Keratinocyte (primary cell): ENCODE measurements at regions not wholly inside any gene's neighbourhood (a gene's known extent, or its start where the extent isn't known, plus 50 kb on each side); places are given as distances from the start of the nearest gene placed in this dataset.

Experiments used
- DNase-seq: peaks from one replicate; pipeline ENCODE4 v3.0.0-alpha.2; 2011; ENCODE audit warnings: low read depth, missing footprints, low spot score
- FAIRE-seq: peaks from 2 replicates; lab custom pipeline; 2011; peaks lifted over from hg19 to GRCh38; lab: Jason Lieb, UNC
- H2AFZ ChIP-seq: 2 replicates; pipeline ENCODE4 v1.6.0; 2012; ENCODE audit warnings: low read length, control low read depth, inconsistent platforms; ENCODE audit not compliant: control insufficient read depth
- H3K27ac ChIP-seq: 2 replicates; pipeline ENCODE4 v1.5.1; 2011; ENCODE audit warnings: low read length; ENCODE audit not compliant: control insufficient read depth, insufficient read depth
- H3K27me3 ChIP-seq: 3 replicates; pipeline ENCODE4 v1.6.0; 2011; ENCODE audit warnings: low read length; ENCODE audit not compliant: control insufficient read depth, insufficient read depth; ENCODE audit errors: extremely low read depth
- H3K36me3 ChIP-seq, 2 experiments: 2 replicates in 1 of 2; 3 replicates in 1 of 2; pipeline ENCODE4 v1.5.1; 2011; ENCODE audit warnings: low read length in 2 of 2, mild to moderate bottlenecking in 1 of 2; ENCODE audit not compliant: control insufficient read depth in 2 of 2, insufficient read depth in 2 of 2; ENCODE audit errors: extremely low read depth in 1 of 2
- H3K4me1 ChIP-seq: 3 replicates; pipeline ENCODE4 v1.5.1; 2011; ENCODE audit warnings: low read length; ENCODE audit not compliant: control insufficient read depth, insufficient read depth; ENCODE audit errors: extremely low read depth
- H3K4me2 ChIP-seq: 3 replicates; pipeline ENCODE4 v1.6.0; 2011; ENCODE audit warnings: low read depth, low read length; ENCODE audit not compliant: control insufficient read depth, insufficient read depth; ENCODE audit errors: extremely low read depth
- H3K4me3 ChIP-seq, 3 experiments: fragments of 200-600 bp in 1 of 3; sonication (generic) in 1 of 3; 2 replicates in 2 of 3; 3 replicates in 1 of 3; pipeline ENCODE4 v1.5.1; 2011 to 2016; ENCODE audit warnings: low read length in 3 of 3, mild to moderate bottlenecking in 3 of 3, control low read depth in 2 of 3, inconsistent platforms in 1 of 3, low read depth in 1 of 3, mixed read lengths in 1 of 3, mixed run types in 1 of 3, moderate library complexity in 1 of 3; ENCODE audit not compliant: control insufficient read depth in 2 of 3, insufficient read depth in 2 of 3; ENCODE audit errors: extremely low read depth in 1 of 3
- H3K79me2 ChIP-seq: 2 replicates; pipeline ENCODE4 v1.6.0; 2012; ENCODE audit warnings: low read length; ENCODE audit not compliant: control insufficient read depth, insufficient read depth
- H3K9ac ChIP-seq: 3 replicates; pipeline ENCODE4 v1.6.0; 2011; ENCODE audit warnings: low read length; ENCODE audit not compliant: control insufficient read depth, insufficient read depth; ENCODE audit errors: extremely low read depth
- H3K9me1 ChIP-seq: 3 replicates; pipeline ENCODE4 v1.6.0; 2011; ENCODE audit warnings: low read length; ENCODE audit not compliant: control insufficient read depth, insufficient read depth; ENCODE audit errors: extremely low read depth
- H3K9me3 ChIP-seq: 2 replicates; pipeline ENCODE4 v1.5.1; 2012; ENCODE audit warnings: low read depth, low read length; ENCODE audit not compliant: control insufficient read depth
- H4K20me1 ChIP-seq: 3 replicates; pipeline ENCODE4 v1.6.0; 2011; ENCODE audit warnings: low read length; ENCODE audit not compliant: control insufficient read depth, insufficient read depth; ENCODE audit errors: extremely low read depth
- CTCF ChIP-seq, 3 experiments: IDR thresholded peaks in 1 of 3; conservative IDR thresholded peaks in 1 of 3; optimal IDR thresholded peaks in 1 of 3; 2 replicates in 2 of 3; 3 replicates in 1 of 3; pipeline versions ENCODE3 to v1.5.1; 2011; ENCODE audit warnings: low read length in 3 of 3, mild to moderate bottlenecking in 3 of 3, moderate library complexity in 2 of 3, control low read depth in 1 of 3, inconsistent platforms in 1 of 3; ENCODE audit not compliant: insufficient read depth in 2 of 3; ENCODE audit errors: extremely low read depth in 1 of 3
- EZH2 ChIP-seq: IDR thresholded peaks from one replicate; pipeline ENCODE4 v1.6.1; 2012; ENCODE audit warnings: inconsistent platforms, mild to moderate bottlenecking, low read length, moderate library complexity
- dilution Hi-C: fragments of 300-500 bp; cut with MboI; formaldehyde crosslinking; loops from one replicate; pipeline ENCODE4 v1.7.0; 2020; ENCODE audit warnings: low sequenced_read_pairs; ENCODE audit not compliant: extremely low pct_ligation_motif_present

- dilution Hi-C loops, result no loop called here
- no peak overlapping the region for H3K4me3 ChIP-seq
- no peaks in the 10 kb centered on the region for H3K36me3 ChIP-seq
- H3K9ac ChIP-seq, result no peak overlapping the region
- no peak overlapping the region for H2AFZ ChIP-seq
- no peaks in the 10 kb centered on the region for H3K9me3 ChIP-seq
- TF ChIP-seq EZH2 (no peak), CTCF (optimal IDR thresholded peaks at IDR 0.05 in 1 of 3, IDR thresholded peaks at IDR 0.05 in 1 of 3, conservative IDR thresholded peaks at IDR 0.05 in 1 of 3; ENCODE audit: extremely low read depth in 1 of 3, insufficient read depth in 2 of 3, low read length in 3 of 3) (no peak)
- FAIRE-seq (peak; percentile 72), DNase-seq (no peak)
- H3K27ac ChIP-seq, result no peak overlapping the region
- H3K4me1 ChIP-seq, result peaks cover under 1% of the 10 kb centered on the region
- H4K20me1 ChIP-seq, result no peaks in the 10 kb centered on the region
- no peaks in the 10 kb centered on the region for H3K9me1 ChIP-seq
- no peaks in the 10 kb centered on the region for H3K27me3 ChIP-seq
- H3K79me2 ChIP-seq, result no peaks in the 10 kb centered on the region
- no peak overlapping the region for H3K4me2 ChIP-seq
These were observed 80.2 kb upstream of the DMRT1 start for GRCh38 chr9:761176-761792.

GRCh38 chr9:761793-762560 lies 79.5 kb upstream of the DMRT1 start:
- no peak overlapping the region for H3K4me2 ChIP-seq
- no peaks in the 10 kb centered on the region for H3K9me1 ChIP-seq
- FAIRE-seq (no peak), DNase-seq (no peak)
- no peak overlapping the region for H3K4me3 ChIP-seq
- dilution Hi-C loops, result no loop called here
- no peaks in the 10 kb centered on the region for H3K79me2 ChIP-seq
- no peaks in the 10 kb centered on the region for H3K9me3 ChIP-seq
- no peak overlapping the region for H2AFZ ChIP-seq
- H3K4me1 ChIP-seq, result no peaks in the 10 kb centered on the region
- no peak overlapping the region for H3K9ac ChIP-seq
- no peaks in the 10 kb centered on the region for H3K36me3 ChIP-seq
- TF ChIP-seq CTCF (optimal IDR thresholded peaks at IDR 0.05 in 1 of 3, IDR thresholded peaks at IDR 0.05 in 1 of 3, conservative IDR thresholded peaks at IDR 0.05 in 1 of 3; ENCODE audit: extremely low read depth in 1 of 3, insufficient read depth in 2 of 3, low read length in 3 of 3) (no peak), EZH2 (no peak)
- no peaks in the 10 kb centered on the region for H4K20me1 ChIP-seq
- H3K27ac ChIP-seq, result no peak overlapping the region
- H3K27me3 ChIP-seq, result no peaks in the 10 kb centered on the region
